IgD-negative memory B cell (primary cell): ENCODE measurements at regions not wholly inside any gene's neighbourhood (a gene's known extent, or its start where the extent isn't known, plus 50 kb on each side); places are given as distances from the start of the nearest gene placed in this dataset.

ENCODE experiments used
- H3K27ac Mint-ChIP-seq, 3 donors: one replicate each; pipeline ENCODE4 v1.8.0; 2020 to 2022; ENCODE audit warnings: mild to moderate bottlenecking in 3 of 3, mixed read lengths in 3 of 3, moderate library complexity in 1 of 3
- H3K27me3 Mint-ChIP-seq: one replicate; pipeline ENCODE4 v1.8.0; 2021; ENCODE audit warnings: mixed read lengths
- H3K36me3 Mint-ChIP-seq: one replicate; pipeline ENCODE4 v1.8.0; 2020; ENCODE audit warnings: mild to moderate bottlenecking, mixed read lengths
- H3K4me1 Mint-ChIP-seq, 3 donors: one replicate each; pipeline ENCODE4 v1.8.0; 2020 to 2022; ENCODE audit warnings: mixed read lengths in 3 of 3, mild to moderate bottlenecking in 1 of 3
- H3K4me3 Mint-ChIP-seq, 4 donors: one replicate each; pipeline ENCODE4 v1.8.0; 2020 to 2022; ENCODE audit warnings: mild to moderate bottlenecking in 4 of 4, mixed read lengths in 4 of 4, moderate library complexity in 3 of 4
- H3K9me3 Mint-ChIP-seq, 3 donors: one replicate each; pipeline ENCODE4 v1.8.0; 2020 to 2021; ENCODE audit warnings: mixed read lengths in 3 of 3, mild to moderate bottlenecking in 1 of 3

DNA sequence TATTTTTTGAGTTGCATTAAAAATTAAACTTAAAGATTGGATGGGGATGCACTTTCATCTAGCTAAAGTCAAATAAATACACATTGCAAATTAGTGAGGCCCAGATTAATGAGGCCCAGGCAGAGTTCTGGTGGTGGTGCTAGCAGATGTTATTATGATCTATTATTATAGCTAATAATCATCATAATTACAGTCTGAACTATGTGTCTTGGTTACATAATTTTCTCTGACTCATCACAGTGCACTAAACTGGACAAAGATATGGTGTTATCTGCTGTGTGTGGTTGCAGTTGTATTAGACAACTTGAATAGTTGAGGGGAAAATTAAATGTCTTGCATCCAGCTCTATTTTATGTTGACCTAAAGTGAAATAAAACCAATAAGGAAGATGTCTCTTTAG lies 568.8 kb downstream of the TLR4 start:
- no peak overlapping the region for H3K4me3 Mint-ChIP-seq
- no peak overlapping the region for H3K27ac Mint-ChIP-seq
- peaks cover 2% of the 10 kb centered on the region for H3K36me3 Mint-ChIP-seq
- H3K4me1 Mint-ChIP-seq = no peaks in the 10 kb centered on the region
- H3K27me3 Mint-ChIP-seq = no peaks in the 10 kb centered on the region
- H3K9me3 Mint-ChIP-seq = no peaks in the 10 kb centered on the region

DNA sequence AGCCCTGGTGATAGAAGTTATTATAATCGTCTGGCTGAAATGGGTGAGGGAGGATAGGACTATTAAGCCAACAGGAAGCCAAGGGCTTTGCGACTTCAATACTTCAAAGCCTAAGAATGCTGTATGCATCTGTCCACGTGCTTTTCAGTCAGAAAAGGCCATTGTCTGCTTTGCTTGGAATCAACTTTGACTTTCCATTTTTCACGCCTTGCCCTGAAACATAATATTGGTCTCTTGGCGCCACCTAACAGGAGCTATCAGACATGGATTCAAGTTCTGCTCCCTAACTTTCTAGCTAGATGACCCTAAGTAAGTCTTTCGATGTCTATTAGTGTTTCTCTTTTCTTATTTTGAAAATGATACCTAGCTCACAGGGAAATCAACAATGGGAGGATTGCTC lies 572.6 kb downstream of the TLR4 start:
- no peaks in the 10 kb centered on the region for H3K9me3 Mint-ChIP-seq
- no peaks in the 10 kb centered on the region for H3K36me3 Mint-ChIP-seq
- no peak overlapping the region for H3K27ac Mint-ChIP-seq
- H3K4me1 Mint-ChIP-seq = no peaks in the 10 kb centered on the region
- no peaks in the 10 kb centered on the region for H3K27me3 Mint-ChIP-seq
- no peak overlapping the region for H3K4me3 Mint-ChIP-seq

DNA sequence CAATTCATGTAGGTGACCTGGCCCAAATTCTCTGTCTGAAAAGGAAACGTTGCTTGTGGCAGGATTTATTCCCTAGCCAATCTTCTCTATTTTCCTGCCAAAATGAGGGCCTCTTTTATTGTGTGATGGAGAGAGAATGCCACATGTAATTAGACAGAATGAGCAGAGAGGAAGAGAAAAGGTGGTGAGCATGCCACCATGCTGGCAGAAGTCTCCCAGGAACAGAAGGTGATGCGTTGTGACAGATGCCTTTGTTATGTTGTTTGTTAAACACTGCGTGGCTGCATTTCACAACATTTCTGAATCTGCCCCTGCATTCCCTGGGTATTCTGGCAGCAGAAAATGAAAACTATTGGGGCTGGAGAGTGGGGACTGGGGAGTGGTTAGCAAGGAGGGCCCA lies 577.6 kb downstream of the TLR4 start:
- H3K27ac Mint-ChIP-seq = no peak overlapping the region
- no peak overlapping the region for H3K4me3 Mint-ChIP-seq
- peaks cover 0 to 2% (median 0%) of the 10 kb centered on the region in 3 donors for H3K9me3 Mint-ChIP-seq
- H3K36me3 Mint-ChIP-seq = no peaks in the 10 kb centered on the region
- no peaks in the 10 kb centered on the region for H3K4me1 Mint-ChIP-seq
- no peaks in the 10 kb centered on the region for H3K27me3 Mint-ChIP-seq

DNA sequence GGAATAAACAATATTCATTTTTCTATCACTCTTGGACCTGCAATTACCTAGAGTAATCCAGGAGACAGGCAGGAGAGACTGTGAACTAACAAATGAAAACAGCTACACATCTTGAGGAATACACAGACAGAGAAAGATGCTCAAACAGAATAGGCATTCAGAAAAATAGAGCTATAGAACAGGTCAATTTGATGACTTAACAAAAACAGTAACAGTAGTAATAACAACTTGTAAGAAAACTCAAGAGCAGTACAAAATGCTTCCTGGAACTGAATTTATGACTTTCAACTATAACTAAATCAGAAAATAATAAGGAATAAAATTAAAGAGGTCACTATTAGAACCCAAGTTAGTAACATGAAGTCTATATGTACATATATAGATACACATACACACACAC lies 579.3 kb downstream of the TLR4 start:
- peaks cover 0 to 2% (median 0%) of the 10 kb centered on the region in 3 donors for H3K9me3 Mint-ChIP-seq
- H3K27me3 Mint-ChIP-seq = no peaks in the 10 kb centered on the region
- H3K27ac Mint-ChIP-seq = no peak overlapping the region
- H3K4me3 Mint-ChIP-seq = no peak overlapping the region
- no peaks in the 10 kb centered on the region for H3K36me3 Mint-ChIP-seq
- no peaks in the 10 kb centered on the region for H3K4me1 Mint-ChIP-seq

DNA sequence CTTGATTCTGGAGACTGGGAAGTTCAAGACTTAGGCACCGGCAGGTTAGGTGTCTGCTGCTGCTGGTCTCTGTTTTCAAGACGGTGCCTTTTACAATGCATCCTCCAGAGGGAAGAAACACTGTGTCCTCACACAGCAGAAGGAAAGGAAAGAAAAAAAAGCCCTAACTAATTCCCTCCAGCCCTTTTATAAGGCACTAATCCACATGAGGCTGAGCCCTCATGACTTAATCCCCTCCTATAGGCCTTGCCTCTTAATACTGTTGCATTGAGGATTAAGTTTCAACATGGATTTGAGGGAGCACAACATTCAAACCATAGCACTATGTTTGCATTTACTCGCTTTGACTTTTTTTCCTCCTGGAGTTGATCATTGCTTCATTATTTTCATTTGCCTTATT lies 585.9 kb downstream of the TLR4 start:
- Mint-ChIP-seq H3K36me3 (no peaks in the 10 kb centered on the region), H3K27me3 (no peaks in the 10 kb centered on the region), H3K4me1 (no peaks in the 10 kb centered on the region), H3K9me3 (peaks cover 0 to 2% (median 2%) of the 10 kb centered on the region in 3 donors), H3K4me3 (no peak overlapping the region), H3K27ac (no peak overlapping the region)

GRCh38 chr9:118295413-118295812 lies 591.2 kb downstream of the TLR4 start:
- Mint-ChIP-seq H3K4me1 (no peaks in the 10 kb centered on the region), H3K9me3 (peaks cover 0 to 2% (median 0%) of the 10 kb centered on the region in 3 donors), H3K4me3 (peak overlapping the region in 1 of 4 donors; percentile 56), H3K27ac (no peak overlapping the region), H3K27me3 (no peaks in the 10 kb centered on the region), H3K36me3 (no peaks in the 10 kb centered on the region)

DNA sequence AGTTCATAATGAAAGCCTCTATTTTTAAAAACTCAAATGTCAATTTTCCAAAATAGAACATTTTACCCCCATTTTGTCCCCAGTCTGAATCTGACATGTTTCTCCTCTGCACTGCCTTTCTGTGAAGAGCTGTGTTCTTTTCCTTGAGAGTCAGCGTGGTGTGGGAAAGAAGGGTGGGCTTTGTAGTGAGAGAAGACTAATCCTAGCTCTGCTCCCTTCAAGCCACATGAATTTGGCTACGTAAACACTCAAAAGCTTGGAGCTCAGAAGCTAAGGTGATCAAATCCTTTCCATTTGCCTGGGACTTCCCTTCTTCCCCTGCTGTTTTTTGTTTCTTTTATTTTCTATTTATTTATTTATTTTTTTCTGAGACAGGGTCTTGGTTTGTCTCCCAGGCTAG lies 598.5 kb downstream of the TLR4 start:
- Mint-ChIP-seq H3K27me3 (no peaks in the 10 kb centered on the region), H3K4me3 (no peak overlapping the region), H3K4me1 (no peaks in the 10 kb centered on the region), H3K27ac (no peak overlapping the region), H3K9me3 (peaks cover 0 to 3% (median 0%) of the 10 kb centered on the region in 3 donors), H3K36me3 (no peaks in the 10 kb centered on the region)

DNA sequence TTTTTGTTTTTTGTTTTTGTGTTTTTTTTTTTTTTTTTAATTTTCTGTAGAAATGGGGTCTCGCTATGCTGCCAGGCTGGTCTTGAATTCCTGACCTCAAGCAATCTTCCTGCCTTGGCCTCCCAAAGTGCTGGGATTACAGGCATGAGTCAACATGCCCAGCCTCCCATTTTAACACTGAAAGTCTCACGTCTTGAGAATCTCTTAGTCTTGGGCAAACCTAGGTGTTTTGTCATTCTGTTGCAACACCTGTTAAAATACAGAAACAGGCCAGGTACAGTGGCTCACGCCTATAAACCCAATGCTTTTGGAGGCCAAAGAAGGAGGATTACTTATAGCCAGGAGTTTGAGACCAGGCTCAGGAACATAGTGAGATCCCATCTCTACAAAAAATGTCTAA lies 599.0 kb downstream of the TLR4 start:
- peaks cover 0 to 3% (median 0%) of the 10 kb centered on the region in 3 donors for H3K9me3 Mint-ChIP-seq
- H3K27ac Mint-ChIP-seq = no peak overlapping the region
- H3K4me3 Mint-ChIP-seq = no peak overlapping the region
- no peaks in the 10 kb centered on the region for H3K4me1 Mint-ChIP-seq
- no peaks in the 10 kb centered on the region for H3K36me3 Mint-ChIP-seq
- H3K27me3 Mint-ChIP-seq = no peaks in the 10 kb centered on the region

DNA sequence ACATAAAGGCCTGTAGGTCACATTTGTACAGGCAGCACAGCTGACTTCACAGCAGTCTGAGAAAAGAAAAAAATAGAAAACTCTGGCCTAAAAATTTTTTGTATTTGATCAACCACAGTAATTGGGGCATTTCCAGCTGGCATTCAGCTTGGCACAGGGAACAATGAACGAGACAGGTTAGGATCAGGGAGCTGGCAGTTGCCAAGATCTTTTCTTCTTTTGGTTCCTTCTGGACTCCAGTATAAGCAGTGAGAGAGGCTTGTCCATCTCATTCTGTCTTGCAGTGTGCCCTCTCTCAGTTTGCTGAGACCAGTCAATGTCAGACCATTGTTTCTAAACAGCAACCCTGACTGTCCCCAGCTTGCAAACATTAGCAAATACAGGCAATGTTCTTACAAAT lies 601.1 kb downstream of the TLR4 start:
- no peak overlapping the region for H3K4me3 Mint-ChIP-seq
- no peaks in the 10 kb centered on the region for H3K36me3 Mint-ChIP-seq
- no peaks in the 10 kb centered on the region for H3K27me3 Mint-ChIP-seq
- no peak overlapping the region for H3K27ac Mint-ChIP-seq
- peaks cover 0 to 3% (median 0%) of the 10 kb centered on the region in 3 donors for H3K9me3 Mint-ChIP-seq
- H3K4me1 Mint-ChIP-seq = no peaks in the 10 kb centered on the region

GRCh38 chr9:118306801-118307200 lies 602.6 kb downstream of the TLR4 start:
- H3K27me3 Mint-ChIP-seq = no peaks in the 10 kb centered on the region
- H3K4me3 Mint-ChIP-seq = no peak overlapping the region
- no peaks in the 10 kb centered on the region for H3K36me3 Mint-ChIP-seq
- peaks cover 0 to 3% (median 0%) of the 10 kb centered on the region in 3 donors for H3K9me3 Mint-ChIP-seq
- no peak overlapping the region for H3K27ac Mint-ChIP-seq
- no peaks in the 10 kb centered on the region for H3K4me1 Mint-ChIP-seq

DNA sequence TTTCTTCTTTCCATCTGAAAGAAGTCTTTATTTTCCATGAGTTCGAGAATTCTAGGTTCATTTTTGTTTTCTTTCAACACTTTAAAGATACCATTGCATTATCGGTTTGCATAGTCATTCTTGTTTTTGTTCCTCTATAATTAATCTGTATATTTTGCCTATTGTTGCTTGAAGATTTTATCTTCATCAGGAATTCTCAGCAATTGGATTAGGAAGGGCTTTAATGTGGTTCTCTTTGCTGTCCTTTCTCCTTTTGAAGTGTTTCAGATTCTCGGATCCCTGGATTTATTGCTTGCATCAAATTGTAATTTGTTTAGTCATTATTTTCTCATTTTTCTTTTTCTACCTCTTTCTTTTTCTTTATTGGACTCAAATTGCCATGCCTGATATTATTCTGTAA lies 609.8 kb downstream of the TLR4 start:
- no peak overlapping the region for H3K4me3 Mint-ChIP-seq
- no peaks in the 10 kb centered on the region for H3K36me3 Mint-ChIP-seq
- peaks cover 0 to 9% (median 0%) of the 10 kb centered on the region in 3 donors for H3K9me3 Mint-ChIP-seq
- no peaks in the 10 kb centered on the region for H3K27me3 Mint-ChIP-seq
- no peaks in the 10 kb centered on the region for H3K4me1 Mint-ChIP-seq
- H3K27ac Mint-ChIP-seq = no peak overlapping the region

DNA sequence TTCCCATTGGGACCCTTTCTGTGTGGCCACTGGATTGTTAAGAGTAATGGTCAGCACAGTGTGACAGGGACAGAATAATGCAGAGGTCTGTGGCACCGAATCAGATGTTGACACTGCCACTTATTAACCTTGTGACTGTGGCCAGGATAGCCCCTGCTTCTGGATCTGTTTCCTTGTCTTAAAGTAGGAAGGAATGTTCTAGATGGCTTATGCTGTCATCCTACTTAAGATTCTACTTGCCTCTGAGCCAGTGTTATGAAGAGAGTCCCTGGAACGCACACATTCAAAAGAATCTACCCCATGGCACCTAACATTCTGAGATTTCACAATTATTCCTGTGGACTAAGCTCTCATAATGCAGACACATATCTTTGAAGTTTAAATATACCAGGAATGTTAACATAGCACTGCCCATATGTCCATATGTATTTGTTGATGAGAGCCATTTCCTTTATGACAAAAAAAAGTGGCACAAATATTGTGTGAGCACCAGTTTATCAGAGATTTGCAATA lies 612.7 kb downstream of the TLR4 start:
- H3K4me1 Mint-ChIP-seq = no peaks in the 10 kb centered on the region
- no peaks in the 10 kb centered on the region for H3K36me3 Mint-ChIP-seq
- peaks cover 0 to 9% (median 0%) of the 10 kb centered on the region in 3 donors for H3K9me3 Mint-ChIP-seq
- no peak overlapping the region for H3K27ac Mint-ChIP-seq
- H3K27me3 Mint-ChIP-seq = no peaks in the 10 kb centered on the region
- H3K4me3 Mint-ChIP-seq = no peak overlapping the region

GRCh38 chr9:118318770-118319431 lies 614.7 kb downstream of the TLR4 start:
- H3K36me3 Mint-ChIP-seq = no peaks in the 10 kb centered on the region
- no peak overlapping the region for H3K4me3 Mint-ChIP-seq
- H3K27ac Mint-ChIP-seq = no peak overlapping the region
- peaks cover 0 to 7% (median 0%) of the 10 kb centered on the region in 3 donors for H3K9me3 Mint-ChIP-seq
- no peaks in the 10 kb centered on the region for H3K27me3 Mint-ChIP-seq
- H3K4me1 Mint-ChIP-seq = no peaks in the 10 kb centered on the region

- Mint-ChIP-seq H3K27me3 (no peaks in the 10 kb centered on the region), H3K27ac (no peak overlapping the region), H3K36me3 (no peaks in the 10 kb centered on the region), H3K4me3 (no peak overlapping the region), H3K9me3 (peaks cover 0 to 11% (median 0%) of the 10 kb centered on the region in 3 donors), H3K4me1 (no peaks in the 10 kb centered on the region)
These were observed 617.6 kb downstream of the TLR4 start for GRCh38 chr9:118321788-118322187.

DNA sequence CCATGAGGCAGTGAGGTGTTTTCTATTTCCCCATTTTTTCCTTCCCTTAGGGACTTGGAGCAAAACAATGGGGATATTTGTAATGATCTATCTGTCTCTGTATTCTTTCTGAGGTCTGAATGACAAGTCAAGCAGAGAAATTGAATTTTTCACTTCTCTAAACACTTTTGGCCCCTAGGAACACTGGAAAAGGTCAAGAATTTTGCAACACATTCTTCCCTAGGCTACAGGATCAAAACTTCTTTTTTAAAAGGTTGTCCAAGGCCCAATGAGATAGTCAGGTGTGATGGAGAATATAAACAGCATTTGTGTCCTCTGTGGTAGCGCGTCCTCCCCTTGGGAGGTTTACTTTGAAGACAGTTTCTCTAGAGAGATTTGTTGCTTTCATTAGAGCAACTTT lies 620.5 kb downstream of the TLR4 start:
- Mint-ChIP-seq H3K27ac (no peak overlapping the region), H3K4me3 (no peak overlapping the region), H3K4me1 (no peaks in the 10 kb centered on the region), H3K9me3 (peaks cover 0 to 4% (median 1%) of the 10 kb centered on the region in 3 donors), H3K36me3 (no peaks in the 10 kb centered on the region), H3K27me3 (no peaks in the 10 kb centered on the region)

- H3K27me3 Mint-ChIP-seq = no peaks in the 10 kb centered on the region
- H3K27ac Mint-ChIP-seq = no peak overlapping the region
- H3K4me1 Mint-ChIP-seq = no peaks in the 10 kb centered on the region
- H3K36me3 Mint-ChIP-seq = no peaks in the 10 kb centered on the region
- peaks cover 0 to 4% (median 1%) of the 10 kb centered on the region in 3 donors for H3K9me3 Mint-ChIP-seq
- no peak overlapping the region for H3K4me3 Mint-ChIP-seq
These were observed 621.6 kb downstream of the TLR4 start for GRCh38 chr9:118325757-118326156.
